ENCODE measurements at regions not wholly inside any gene's neighbourhood (a gene's known extent, or its start where the extent isn't known, plus 50 kb on each side); places are given as distances from the start of the nearest gene placed in this dataset.

GRCh38 chr18:7301094-7301493, 70.2 kb downstream of the LRRC30 start:
- BruUV-seq (replicated peaks) = no TSS peak
- Histone ChIP-seq H3K4me1 (ENCODE audit: insufficient read depth, low read length) (peaks cover 15% of the 10 kb centered on the region; the same call in 1 of the 2 replicates), H3K79me2 (ENCODE audit: insufficient read depth, low read length) (no peaks in the 10 kb centered on the region), H3K9me3 (ENCODE audit: low read length) (no peaks in the 10 kb centered on the region), H3K4me2 (ENCODE audit: low read depth, low read length) (no peak overlapping the region), H3K36me3 (replicated peaks in 1 of 2; ENCODE audit: control insufficient read depth in 1 of 2, insufficient read depth in 2 of 2, low read length in 2 of 2) (no peaks in the 10 kb centered on the region), H3K27me3 (ENCODE audit: control insufficient read depth in 1 of 2, insufficient read depth in 2 of 2, low read length in 2 of 2) (peaks cover 0 to 4% of the 10 kb centered on the region in 2 experiments; a peak in 2 of 5 replicates), H2AFZ (ENCODE audit: low read length) (no peak overlapping the region), H3K27ac (ENCODE audit: extremely low read length, insufficient read depth, low read length) (no peak overlapping the region), H4K20me1 (ENCODE audit: insufficient read depth, low read length) (no peaks in the 10 kb centered on the region), H3K9ac (ENCODE audit: insufficient read depth, low read depth, low read length) (no peak overlapping the region), H3K4me3 (replicated peaks in 1 of 3; ENCODE audit: insufficient read depth in 1 of 3, low read depth in 2 of 3, low read length in 3 of 3) (no peak overlapping the region)
- ATAC-seq (peak; percentile 44; the same call in 2 of the 3 replicates), FAIRE-seq (no peak), DNase-seq (ENCODE audit: low spot score) (peak; percentile 45)
- in situ Hi-C loops (cut with HindIII; ENCODE audit: extremely low pct_ligation_motif_present, low pct_unique_long_range_greater_than_20kb) = no loop called here
- ChIA-PET POLR2A (no interaction called here), CTCF (ENCODE audit: low intra/inter-chr PET ratio, low total read pairs) (no interaction called here)
- intact Hi-C loops (cut with micrococcal nuclease; ENCODE audit: unreplicated experiment) = no loop called here
- WGBS (ENCODE audit: low lambda C conversion rate) = 3% methylated on average over 1 of the region's 1 CpG
- TF ChIP-seq NR2C2 (CRISPR knock-in tag; IDR thresholded peaks at IDR 0.05; ENCODE audit: borderline replicate concordance) (no peak), KDM5A (IDR thresholded peaks at IDR 0.05; ENCODE audit: borderline replicate concordance, low read length) (no peak), PHF5A (CRISPR knock-in tag; IDR thresholded peaks at IDR 0.05; ENCODE audit: low read depth, unreplicated experiment) (no peak), POLR2AphosphoS5 (IDR thresholded peaks at IDR 0.05; ENCODE audit: low read depth, low read length) (no peak), IRF2 (CRISPR knock-in tag; IDR thresholded peaks at IDR 0.05) (no peak), ZIK1 (CRISPR knock-in tag; IDR thresholded peaks at IDR 0.05; ENCODE audit: borderline replicate concordance, low read depth) (no peak), AHR (CRISPR knock-in tag; IDR thresholded peaks at IDR 0.05) (no peak), SMAD1 (CRISPR knock-in tag; IDR thresholded peaks at IDR 0.05; ENCODE audit: borderline replicate concordance, low read depth) (no peak), ZNF614 (CRISPR knock-in tag; IDR thresholded peaks at IDR 0.05; ENCODE audit: borderline replicate concordance) (no peak), ATF4 (CRISPR knock-in tag; IDR thresholded peaks at IDR 0.05) (peak in 1 of 2 experiments; percentile 81; a peak in 2 of 4 replicates), REXO4 (CRISPR knock-in tag; IDR thresholded peaks at IDR 0.05; ENCODE audit: borderline replicate concordance) (no peak), ZBTB20 (CRISPR knock-in tag; IDR thresholded peaks at IDR 0.05; ENCODE audit: borderline replicate concordance, low read depth) (no peak), CC2D1A (CRISPR knock-in tag; IDR thresholded peaks at IDR 0.05) (no peak), THAP11 (CRISPR knock-in tag; IDR thresholded peaks at IDR 0.05) (no peak), ZMYM4 (CRISPR knock-in tag; IDR thresholded peaks at IDR 0.05) (no peak), AKNA (CRISPR knock-in tag; IDR thresholded peaks at IDR 0.05; ENCODE audit: borderline replicate concordance) (no peak), ATF7 (IDR thresholded peaks at IDR 0.05) (peak; percentile 18; the same call in 1 of the 2 replicates), ATF7 (CRISPR knock-in tag; IDR thresholded peaks at IDR 0.05) (no peak), SAP130 (CRISPR knock-in tag; IDR thresholded peaks at IDR 0.05; ENCODE audit: low read depth) (no peak), ZNF20 (CRISPR knock-in tag; IDR thresholded peaks at IDR 0.05) (0 out of 2 replicates have a peak, but pooled peaks have one; percentile 63), ZBTB43 (CRISPR knock-in tag; conservative IDR thresholded peaks at IDR 0.05) (no peak)
